ENCODE measurements at regions not wholly inside any gene's neighbourhood (a gene's known extent, or its start where the extent isn't known, plus 50 kb on each side); places are given as distances from the start of the nearest gene placed in this dataset.
A peak's percentile ranks its signal among the peaks of the same experiment; 100 is the strongest.
"Not testable (repeated sequence)": the region's sequence is repeated elsewhere in the genome, so short reads cannot be mapped to it uniquely, and the experiment has no call there.

- no peak for DNase-seq (ENCODE audit: low spot score)
These were observed 65.6 kb upstream of the EDEM3 start for GRCh38 chr1:184820218-184820750.

- no peak for DNase-seq (ENCODE audit: low spot score)
These were observed 64.0 kb upstream of the EDEM3 start for GRCh38 chr1:184818646-184819045.

- DNase-seq (ENCODE audit: low spot score): not testable (repeated sequence)
These were observed 62.3 kb upstream of the EDEM3 start for GRCh38 chr1:184817003-184817402.

GRCh38 chr1:184813528-184814089, 59.0 kb upstream of the EDEM3 start:
- DNase-seq (ENCODE audit: low spot score): no peak

- no peak for DNase-seq (ENCODE audit: low spot score)
These were observed 56.9 kb upstream of the EDEM3 start for GRCh38 chr1:184811439-184812111.

GRCh38 chr1:184810735-184811343, 56.2 kb upstream of the EDEM3 start:
- no peak for DNase-seq (ENCODE audit: low spot score)

GRCh38 chr1:184806296-184806721, 51.7 kb upstream of the EDEM3 start:
- DNase-seq (ENCODE audit: low spot score): no peak

GRCh38 chr1:184805667-184806295, 51.1 kb upstream of the EDEM3 start:
- DNase-seq (ENCODE audit: low spot score): peak; percentile 93
